H9 (cell line): ENCODE measurements at regions not wholly inside any gene's neighbourhood (a gene's known extent, or its start where the extent isn't known, plus 50 kb on each side); places are given as distances from the start of the nearest gene placed in this dataset.

Experiments used
- DNase-seq: peaks from one replicate; pipeline ENCODE4 v3.0.0-alpha.2; 2017
- H2AFZ ChIP-seq: one replicate; pipeline ENCODE4 v1.6.1; 2013; ENCODE audit warnings: mild to moderate bottlenecking, low read length, control low read depth, moderate library complexity
- H2AK5ac ChIP-seq: 2 replicates; pipeline ENCODE4 v1.6.1; 2013; ENCODE audit warnings: low read length, control low read depth, mixed read lengths; ENCODE audit not compliant: insufficient read length
- H2BK120ac ChIP-seq: one replicate; pipeline ENCODE4 v1.6.1; 2013; ENCODE audit warnings: low read depth, mild to moderate bottlenecking, low read length, control low read depth, inconsistent platforms; ENCODE audit not compliant: poor library complexity, severe bottlenecking
- H2BK12ac ChIP-seq: 2 replicates; pipeline ENCODE4 v1.6.1; 2013; ENCODE audit warnings: low read length, control low read depth, mixed read lengths, low read depth; ENCODE audit not compliant: insufficient read length
- H2BK15ac ChIP-seq: 2 replicates; pipeline ENCODE4 v1.6.1; 2013; ENCODE audit warnings: low read depth, low read length, control low read depth
- H2BK20ac ChIP-seq: one replicate; pipeline ENCODE4 v1.6.1; 2013; ENCODE audit warnings: low read depth, mild to moderate bottlenecking, low read length, control low read depth, inconsistent platforms; ENCODE audit not compliant: poor library complexity, severe bottlenecking
- H2BK5ac ChIP-seq: 2 replicates; pipeline ENCODE4 v1.6.1; 2013; ENCODE audit warnings: low read length, control low read depth, mixed read lengths; ENCODE audit not compliant: insufficient read length
- H3K14ac ChIP-seq: 2 replicates; pipeline ENCODE4 v1.6.1; 2013; ENCODE audit warnings: low read length, control low read depth; ENCODE audit not compliant: insufficient read depth
- H3K18ac ChIP-seq: 2 replicates; pipeline ENCODE4 v1.6.1; 2013; ENCODE audit warnings: low read depth, mild to moderate bottlenecking, mixed read lengths, low read length, control low read depth; ENCODE audit not compliant: insufficient read length
- H3K23ac ChIP-seq: 2 replicates; pipeline ENCODE4 v1.6.1; 2013; ENCODE audit warnings: low read length, control low read depth, mixed read lengths, low read depth; ENCODE audit not compliant: insufficient read length
- H3K23me2 ChIP-seq: 2 replicates; pipeline ENCODE4 v1.6.1; 2013; ENCODE audit warnings: low read depth, mild to moderate bottlenecking, mixed read lengths, low read length, control low read depth; ENCODE audit not compliant: insufficient read length, poor library complexity, severe bottlenecking
- H3K27ac ChIP-seq: 2 replicates; pipeline ENCODE4 v1.5.1; 2013; ENCODE audit warnings: low read length, control low read depth, mixed read lengths, low read depth; ENCODE audit not compliant: insufficient read length
- H3K27me3 ChIP-seq: 2 replicates; pipeline ENCODE4 v1.6.1; 2013; ENCODE audit warnings: low read length, control low read depth, inconsistent platforms; ENCODE audit not compliant: insufficient read depth
- H3K4ac ChIP-seq: 2 replicates; pipeline ENCODE4 v1.6.1; 2013; ENCODE audit warnings: low read depth, mild to moderate bottlenecking, control low read depth, inconsistent platforms, low read length, moderate library complexity
- H3K4me1 ChIP-seq: 2 replicates; pipeline ENCODE4 v1.6.1; 2013; ENCODE audit warnings: low read length, control low read depth, inconsistent platforms; ENCODE audit not compliant: insufficient read depth
- H3K4me2 ChIP-seq: 2 replicates; pipeline ENCODE4 v1.6.1; 2013; ENCODE audit warnings: low read length, control low read depth, mixed read lengths; ENCODE audit not compliant: insufficient read length, insufficient read depth
- H3K56ac ChIP-seq: 2 replicates; pipeline ENCODE4 v1.6.1; 2013; ENCODE audit warnings: low read depth, mild to moderate bottlenecking, mixed read lengths, low read length, control low read depth; ENCODE audit not compliant: insufficient read length
- H3K79me1 ChIP-seq: 2 replicates; pipeline ENCODE4 v1.6.1; 2013; ENCODE audit warnings: low read depth, mild to moderate bottlenecking, moderate library complexity, low read length, control low read depth, inconsistent platforms; ENCODE audit not compliant: insufficient read depth, poor library complexity, severe bottlenecking
- H3K79me2 ChIP-seq: 2 replicates; pipeline ENCODE4 v1.6.1; 2013; ENCODE audit warnings: low read length, control low read depth, inconsistent platforms; ENCODE audit not compliant: insufficient read depth
- H3K9ac ChIP-seq: 2 replicates; pipeline ENCODE4 v1.6.1; 2013; ENCODE audit warnings: low read length, control low read depth, mixed read lengths; ENCODE audit not compliant: insufficient read length; ENCODE audit errors: extremely low read depth
- H3K9me3 ChIP-seq: one replicate; pipeline ENCODE4 v1.6.1; 2013; ENCODE audit warnings: low read depth, low read length, inconsistent platforms; ENCODE audit not compliant: control insufficient read depth
- H3T11ph ChIP-seq: one replicate; pipeline ENCODE4 v1.6.1; 2013; ENCODE audit warnings: mild to moderate bottlenecking, low read length, control low read depth, inconsistent platforms
- H4K20me1 ChIP-seq: one replicate; pipeline ENCODE4 v1.6.1; 2013; ENCODE audit not compliant: control insufficient read depth, insufficient read length, insufficient read depth
- H4K5ac ChIP-seq: 2 replicates; pipeline ENCODE4 v1.6.1; 2013; ENCODE audit warnings: low read depth, mild to moderate bottlenecking, mixed read lengths, low read length, control low read depth; ENCODE audit not compliant: insufficient read length
- H4K8ac ChIP-seq: replicated peaks from 2 replicates; pipeline ENCODE4 v1.6.1; 2013; ENCODE audit warnings: low read length, control low read depth, mixed read lengths, low read depth; ENCODE audit not compliant: insufficient read length
- H4K91ac ChIP-seq: 2 replicates; pipeline ENCODE4 v1.6.1; 2013; ENCODE audit warnings: low read depth, mild to moderate bottlenecking, moderate library complexity, mixed read lengths, low read length, control low read depth; ENCODE audit not compliant: insufficient read length
- H3K27ac Mint-ChIP-seq, 3 experiments: 2 replicates in 2 of 3; 3 replicates in 1 of 3; pipeline ENCODE4 v1.8.0; 2020 to 2021; ENCODE audit warnings: mixed read lengths in 3 of 3, mild to moderate bottlenecking in 1 of 3, moderate library complexity in 1 of 3
- H3K27me3 Mint-ChIP-seq: 2 replicates; pipeline ENCODE4 v1.8.0; 2021; ENCODE audit warnings: low read depth, mild to moderate bottlenecking, moderate library complexity, mixed read lengths
- H3K36me3 Mint-ChIP-seq, 3 experiments: 2 replicates in 2 of 3; 3 replicates in 1 of 3; pipeline ENCODE4 v1.8.0; 2020 to 2021; ENCODE audit warnings: low read depth in 3 of 3, mixed read lengths in 3 of 3; ENCODE audit not compliant: insufficient read depth in 1 of 3
- H3K4me1 Mint-ChIP-seq, 2 experiments: 2 replicates each; pipeline ENCODE4 v1.8.0; 2020; ENCODE audit warnings: mixed read lengths in 2 of 2
- H3K4me3 Mint-ChIP-seq, 2 experiments: 2 replicates in 1 of 2; 3 replicates in 1 of 2; pipeline ENCODE4 v1.8.0; 2020 to 2021; ENCODE audit warnings: mild to moderate bottlenecking in 2 of 2, mixed read lengths in 2 of 2, moderate library complexity in 1 of 2
- H3K9me3 Mint-ChIP-seq, 2 experiments: 2 replicates in 1 of 2; 3 replicates in 1 of 2; pipeline ENCODE4 v1.8.0; 2020; ENCODE audit warnings: mild to moderate bottlenecking in 2 of 2, mixed read lengths in 2 of 2, moderate library complexity in 1 of 2
- CTCF ChIP-seq: fragments of 200-600 bp; sonication (generic); conservative IDR thresholded peaks from 3 replicates; pipeline ENCODE4 v1.8.0; 2021; ENCODE audit warnings: antibody characterized with exemption, mild to moderate bottlenecking
- WGBS: extraction: QIAGEN DNeasy Blood & Tissue Kit; methylation state at CpG from one replicate; pipeline ENCODE4 v1.1.7; 2013; ENCODE audit warnings: missing lambda C conversion rate, low lambda C conversion rate, mixed read lengths; ENCODE audit not compliant: insufficient read length; ENCODE audit errors: extremely low coverage; 5-methylcytosine and 5-hydroxymethylcytosine counted together

- Mint-ChIP-seq H3K4me1 (peaks cover 42 to 48% of the 10 kb centered on the region in 2 experiments), H3K9me3 (peaks cover 8 to 9% of the 10 kb centered on the region in 2 experiments; a peak in 4 of 5 replicates), H3K36me3 (peaks cover 4 to 15% (median 8%) of the 10 kb centered on the region in 3 experiments; a peak in 6 of 7 replicates), H3K27ac (no peak overlapping the region), H3K27me3 (peaks cover 17% of the 10 kb centered on the region), H3K4me3 (no peak overlapping the region)
- Histone ChIP-seq H4K91ac (no peak overlapping the region), H3K9me3 (no peaks in the 10 kb centered on the region), H4K8ac (no peak overlapping the region), H3T11ph (no peak overlapping the region), H2BK12ac (no peak overlapping the region), H3K79me1 (no peaks in the 10 kb centered on the region), H3K14ac (no peak overlapping the region), H2BK15ac (no peak overlapping the region), H2BK5ac (no peak overlapping the region), H3K79me2 (no peaks in the 10 kb centered on the region), H3K9ac (no peak overlapping the region), H2AK5ac (no peak overlapping the region), H3K4me1 (peaks cover 4% of the 10 kb centered on the region; the same call in 1 of the 2 replicates), H3K23me2 (no peaks in the 10 kb centered on the region), H3K27ac (no peak overlapping the region), H3K56ac (no peak overlapping the region), H4K20me1 (no peaks in the 10 kb centered on the region), H2AFZ (no peak overlapping the region), H4K5ac (no peak overlapping the region), H3K18ac (no peak overlapping the region), H2BK120ac (no peak overlapping the region), H3K4me2 (no peak overlapping the region), H3K4ac (no peak overlapping the region), H3K23ac (no peak overlapping the region), H2BK20ac (no peak overlapping the region), H3K27me3 (no peaks in the 10 kb centered on the region; the same call in 1 of the 2 replicates)
- 100% methylated on average over 1 of the region's 6 CpGs for WGBS
- no peak for TF ChIP-seq CTCF
- DNase-seq, result no peak
These were observed 122.3 kb downstream of the ZFP36L2 start for GRCh38 chr2:43104106-43104505.
